Parathyroid adenoma (tissue), 2 donors: ENCODE measurements at regions not wholly inside any gene's neighbourhood (a gene's known extent, or its start where the extent isn't known, plus 50 kb on each side); places are given as distances from the start of the nearest gene placed in this dataset.

Experiments used
- H2AFZ ChIP-seq: fragments of 300-600 bp; sonication (generic); one replicate; pipeline ENCODE4 v1.7.0; 2017; ENCODE audit warnings: antibody characterized with exemption, mild to moderate bottlenecking
- H3K27ac ChIP-seq: fragments of 300-600 bp; sonication (generic); one replicate; pipeline ENCODE4 v1.7.0; 2017
- H3K27me3 ChIP-seq: fragments of 300-600 bp; sonication (generic); one replicate; pipeline ENCODE4 v1.7.0; 2017; ENCODE audit warnings: low read length; ENCODE audit not compliant: control insufficient read depth, insufficient read depth
- H3K36me3 ChIP-seq: fragments of 300-600 bp; sonication (generic); one replicate; pipeline ENCODE4 v1.7.0; 2017; ENCODE audit warnings: low read length; ENCODE audit not compliant: control insufficient read depth, insufficient read depth
- H3K4me1 ChIP-seq: fragments of 300-600 bp; sonication (generic); one replicate; pipeline ENCODE4 v1.7.0; 2017; ENCODE audit warnings: control low read depth
- H3K4me2 ChIP-seq: fragments of 300-600 bp; sonication (generic); one replicate; pipeline ENCODE4 v1.7.0; 2017; ENCODE audit warnings: low read length
- H3K4me3 ChIP-seq: fragments of 300-600 bp; sonication (generic); one replicate; pipeline ENCODE4 v1.7.0; 2017; ENCODE audit warnings: low read depth, low read length
- H3K79me2 ChIP-seq: fragments of 300-600 bp; sonication (generic); one replicate; pipeline ENCODE4 v1.7.0; 2017; ENCODE audit warnings: control low read depth
- H3K9ac ChIP-seq: fragments of 300-600 bp; sonication (generic); one replicate; pipeline ENCODE4 v1.7.0; 2017; ENCODE audit warnings: mild to moderate bottlenecking
- H3K9me3 ChIP-seq: fragments of 300-600 bp; sonication (generic); one replicate; pipeline ENCODE4 v1.7.0; 2017; ENCODE audit warnings: low read length; ENCODE audit not compliant: control insufficient read depth
- CTCF ChIP-seq: fragments of 300-600 bp; sonication (generic); IDR thresholded peaks from one replicate; pipeline ENCODE4 v1.7.0; 2017; ENCODE audit warnings: antibody characterized with exemption, mild to moderate bottlenecking
- donor health status: primary hyperparathyroidism.

DNA sequence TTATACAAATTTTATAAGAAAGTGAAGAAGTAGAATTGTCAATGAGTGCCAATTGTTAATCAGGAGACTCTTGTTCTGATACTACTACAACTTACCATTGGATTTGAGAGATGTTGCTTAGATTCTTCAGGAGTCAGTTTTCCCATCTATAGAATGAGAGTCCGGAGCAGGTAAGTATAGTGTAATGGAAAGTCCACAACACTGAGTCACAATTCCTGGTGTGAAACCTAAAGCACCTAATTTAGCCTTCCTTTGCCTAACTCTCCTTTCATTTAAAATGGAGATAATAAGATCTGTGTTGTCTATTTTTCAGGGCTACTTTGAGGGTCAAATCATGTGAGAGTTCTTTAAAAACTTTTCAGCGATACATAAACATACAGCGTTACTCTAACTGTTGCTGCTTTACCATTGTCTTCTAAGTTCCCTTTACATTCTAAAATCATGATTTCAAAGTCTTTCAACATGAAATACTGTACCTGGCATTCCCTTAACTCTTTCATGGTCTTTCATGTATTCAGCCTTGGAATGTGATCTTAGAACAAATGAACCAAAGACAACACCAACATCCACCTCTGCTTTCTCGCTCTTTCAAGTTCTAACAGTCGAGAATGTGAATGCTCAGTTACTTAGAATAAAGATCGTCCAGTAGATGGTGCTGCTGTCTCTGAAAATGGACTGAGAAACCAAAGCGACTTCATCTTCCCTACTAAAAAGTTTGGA lies 90.9 kb downstream of the SLC30A10 start:
- Histone ChIP-seq H3K79me2 (no peaks in the 10 kb centered on the region), H3K4me3 (no peak overlapping the region), H3K9ac (no peak overlapping the region), H3K4me1 (no peaks in the 10 kb centered on the region), H3K36me3 (no peaks in the 10 kb centered on the region), H3K9me3 (no peaks in the 10 kb centered on the region), H3K27me3 (no peaks in the 10 kb centered on the region), H3K27ac (no peak overlapping the region), H2AFZ (no peak overlapping the region), H3K4me2 (no peak overlapping the region)
- TF ChIP-seq CTCF: no peak

DNA sequence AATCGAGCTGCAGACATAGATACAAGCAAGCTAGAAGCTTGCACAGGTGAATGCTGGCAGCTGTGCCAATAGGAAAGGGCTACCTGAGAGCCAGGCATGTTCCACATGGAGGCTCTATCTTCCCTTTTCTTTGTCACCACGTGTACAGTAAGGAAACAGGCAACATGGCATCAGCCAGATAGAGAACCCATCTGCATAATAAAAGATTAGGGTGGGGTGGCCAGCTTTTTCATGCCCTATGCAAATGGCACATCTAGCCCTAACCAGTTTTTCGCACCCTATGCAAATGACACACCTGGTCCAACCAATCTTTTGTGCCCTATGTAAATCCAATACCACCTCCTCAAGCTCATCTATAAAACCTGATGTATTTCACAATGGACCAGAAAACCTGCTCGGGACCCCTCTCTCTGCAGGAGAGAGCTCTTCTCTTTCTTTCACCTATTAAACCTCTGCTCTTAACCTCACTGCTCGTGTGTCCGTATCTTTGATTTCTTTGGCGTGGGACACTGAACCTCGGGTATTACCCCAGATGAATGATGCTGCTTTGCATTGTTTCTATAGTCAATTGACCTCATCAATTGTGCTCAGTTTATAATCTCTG lies 93.9 kb downstream of the SLC30A10 start:
- no peak overlapping the region for H3K27ac ChIP-seq
- H3K79me2 ChIP-seq: no peaks in the 10 kb centered on the region
- no peak overlapping the region for H3K4me3 ChIP-seq
- H3K27me3 ChIP-seq: no peaks in the 10 kb centered on the region
- no peaks in the 10 kb centered on the region for H3K9me3 ChIP-seq
- no peaks in the 10 kb centered on the region for H3K36me3 ChIP-seq
- no peaks in the 10 kb centered on the region for H3K4me1 ChIP-seq
- no peak overlapping the region for H3K4me2 ChIP-seq
- no peak overlapping the region for H2AFZ ChIP-seq
- no peak for TF ChIP-seq CTCF
- H3K9ac ChIP-seq: no peak overlapping the region

DNA sequence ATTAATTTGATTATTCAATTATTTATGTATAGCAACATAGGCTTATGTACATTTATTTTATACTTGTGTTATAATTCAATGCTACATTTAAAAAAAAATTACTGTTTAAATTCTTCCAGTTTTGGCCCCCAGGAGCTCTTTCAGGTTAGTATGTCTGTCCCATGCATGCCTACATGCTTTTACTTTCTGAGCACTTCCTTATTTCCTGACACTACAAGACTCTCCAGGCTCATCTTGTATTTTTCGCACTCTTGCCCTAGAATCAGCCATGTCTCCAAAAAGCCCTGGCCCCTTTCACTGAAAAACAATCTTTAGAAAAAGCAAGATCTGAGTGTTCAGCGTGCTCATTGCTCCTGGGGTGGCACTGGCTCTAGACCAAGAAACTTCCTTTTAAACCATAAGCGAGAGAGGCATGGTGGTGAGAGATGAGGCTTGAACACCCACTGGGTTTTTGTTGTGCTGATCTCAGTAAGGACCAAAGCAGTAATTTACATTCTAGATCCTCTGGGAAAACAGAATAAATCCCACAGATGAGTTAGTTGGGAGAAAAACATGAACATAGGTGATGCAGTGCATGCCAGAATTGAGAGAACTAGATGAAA lies 95.0 kb downstream of the SLC30A10 start:
- TF ChIP-seq CTCF: no peak
- Histone ChIP-seq H3K9me3 (no peaks in the 10 kb centered on the region), H3K4me1 (no peaks in the 10 kb centered on the region), H3K27me3 (no peaks in the 10 kb centered on the region), H3K4me2 (no peak overlapping the region), H3K9ac (no peak overlapping the region), H3K79me2 (no peaks in the 10 kb centered on the region), H3K27ac (no peak overlapping the region), H2AFZ (no peak overlapping the region), H3K36me3 (no peaks in the 10 kb centered on the region), H3K4me3 (no peak overlapping the region)

DNA sequence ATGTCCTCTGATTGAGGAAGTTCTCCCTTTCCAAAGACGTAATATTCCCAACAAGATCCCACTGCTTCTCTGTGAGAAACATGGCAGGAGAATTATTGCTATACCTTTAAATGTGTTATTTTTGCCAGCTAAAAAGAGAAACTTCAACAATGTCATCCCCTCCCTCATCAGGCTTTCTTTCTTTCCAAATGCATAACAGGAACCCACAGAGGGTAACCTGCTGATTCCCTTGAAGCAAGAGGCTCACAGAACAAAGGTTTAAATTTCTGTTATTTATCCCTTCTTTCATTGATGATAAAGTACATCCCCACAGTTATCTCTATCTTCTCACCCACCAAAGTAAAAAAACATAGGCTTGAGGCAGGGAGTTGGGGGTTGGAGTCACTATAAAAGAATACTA lies 102.1 kb downstream of the SLC30A10 start:
- Histone ChIP-seq H3K4me3 (no peak overlapping the region), H3K9me3 (no peaks in the 10 kb centered on the region), H3K27me3 (no peaks in the 10 kb centered on the region), H3K4me1 (no peaks in the 10 kb centered on the region), H3K79me2 (no peaks in the 10 kb centered on the region), H2AFZ (no peak overlapping the region), H3K9ac (no peak overlapping the region), H3K36me3 (no peaks in the 10 kb centered on the region), H3K4me2 (no peak overlapping the region), H3K27ac (no peak overlapping the region)
- TF ChIP-seq CTCF: no peak
